Neural progenitor cell (in vitro differentiated cells): ENCODE measurements at regions not wholly inside any gene's neighbourhood (a gene's known extent, or its start where the extent isn't known, plus 50 kb on each side); places are given as distances from the start of the nearest gene placed in this dataset.

ENCODE experiments used
- DNase-seq: peaks from one replicate; pipeline ENCODE4 v3.0.0-alpha.2; 2016; ENCODE audit warnings: low spot score
- H2AFZ ChIP-seq: fragments of 200-600 bp; sonication (generic); replicated peaks from 2 replicates; pipeline ENCODE4 v1.6.1; 2016; ENCODE audit warnings: antibody characterized with exemption
- H3F3A ChIP-seq: fragments of 200-600 bp; sonication (generic); 2 replicates; pipeline ENCODE4 v1.6.1; 2016; ENCODE audit warnings: antibody characterized with exemption, low read depth
- H3K27ac ChIP-seq: fragments of 200-600 bp; sonication (generic); 2 replicates; pipeline ENCODE4 v1.5.1; 2016; ENCODE audit warnings: mild to moderate bottlenecking
- H3K27me3 ChIP-seq: fragments of 200-600 bp; sonication (generic); 2 replicates; pipeline ENCODE4 v1.6.1; 2016; ENCODE audit warnings: mild to moderate bottlenecking, moderate library complexity
- H3K36me3 ChIP-seq: fragments of 200-600 bp; sonication (generic); 2 replicates; pipeline ENCODE4 v1.5.1; 2016
- H3K4me1 ChIP-seq: fragments of 200-600 bp; sonication (generic); 2 replicates; pipeline ENCODE4 v1.6.1; 2016; ENCODE audit warnings: mixed run types
- H3K4me2 ChIP-seq: fragments of 200-600 bp; sonication (generic); 2 replicates; pipeline ENCODE4 v1.6.1; 2016
- H3K4me3 ChIP-seq: fragments of 200-600 bp; sonication (generic); 2 replicates; pipeline ENCODE4 v1.5.1; 2016
- H3K79me2 ChIP-seq: fragments of 200-600 bp; sonication (generic); 2 replicates; pipeline ENCODE4 v1.6.1; 2016; ENCODE audit warnings: low read depth
- H3K9ac ChIP-seq: fragments of 200-600 bp; sonication (generic); 2 replicates; pipeline ENCODE4 v1.6.1; 2016
- H3K9me3 ChIP-seq: fragments of 200-600 bp; sonication (generic); 2 replicates; pipeline ENCODE4 v1.5.1; 2016; ENCODE audit warnings: low read depth
- H4K20me1 ChIP-seq: fragments of 200-600 bp; sonication (generic); 2 replicates; pipeline ENCODE4 v1.6.1; 2016; ENCODE audit warnings: low read depth
- H3K27ac Mint-ChIP-seq: 3 replicates; pipeline ENCODE4 v1.8.0; 2021; ENCODE audit warnings: mixed read lengths
- H3K27me3 Mint-ChIP-seq: 2 replicates; pipeline ENCODE4 v1.8.0; 2022; ENCODE audit warnings: low read depth, mild to moderate bottlenecking, inconsistent platforms, moderate library complexity, mixed read lengths; ENCODE audit not compliant: insufficient read depth
- H3K36me3 Mint-ChIP-seq: 3 replicates; pipeline ENCODE4 v1.8.0; 2021; ENCODE audit warnings: mixed read lengths
- H3K4me1 Mint-ChIP-seq: 3 replicates; pipeline ENCODE4 v1.8.0; 2021; ENCODE audit warnings: mixed read lengths
- H3K4me3 Mint-ChIP-seq: 3 replicates; pipeline ENCODE4 v1.8.0; 2021; ENCODE audit warnings: mild to moderate bottlenecking, moderate library complexity, mixed read lengths
- H3K9me3 Mint-ChIP-seq: 3 replicates; pipeline ENCODE4 v1.8.0; 2020; ENCODE audit warnings: mixed read lengths
- EZH2 ChIP-seq: fragments of 200-600 bp; sonication (generic); IDR thresholded peaks from 2 replicates; pipeline ENCODE4 v1.6.1; 2017; ENCODE audit warnings: antibody characterized with exemption, mild to moderate bottlenecking, moderate library complexity
- EZH2phosphoT487 ChIP-seq: fragments of 200-600 bp; sonication (generic); IDR thresholded peaks from 2 replicates; pipeline ENCODE4 v1.6.1; 2017; ENCODE audit warnings: antibody characterized with exemption
- TF ChIP-seq, protein P1 (sequence below): fragments of 200-600 bp; sonication (generic); IDR thresholded peaks from 2 replicates; pipeline ENCODE4 v1.5.1; 2017; ENCODE audit warnings: antibody characterized with exemption, mild to moderate bottlenecking

GRCh38 chr2:147346142-147346541 is 498.7 kb upstream of the ACVR2A start:
- Mint-ChIP-seq H3K27ac (no peak overlapping the region), H3K4me1 (no peaks in the 10 kb centered on the region)
- H2AFZ ChIP-seq = no peak overlapping the region

GRCh38 chr2:147345246-147345645 is 499.6 kb upstream of the ACVR2A start:
- Histone ChIP-seq H4K20me1 (no peaks in the 10 kb centered on the region), H3K9me3 (no peaks in the 10 kb centered on the region), H3K36me3 (no peaks in the 10 kb centered on the region), H3K4me3 (no peak overlapping the region), H3K9ac (no peak overlapping the region), H3K79me2 (no peaks in the 10 kb centered on the region), H3K27me3 (no peaks in the 10 kb centered on the region), H3K4me2 (no peak overlapping the region), H3K27ac (no peak overlapping the region), H3K4me1 (no peaks in the 10 kb centered on the region), H2AFZ (no peak overlapping the region), H3F3A (no peaks in the 10 kb centered on the region)
- DNase-seq = no peak
- Mint-ChIP-seq H3K4me3 (no peak overlapping the region), H3K27me3 (no peaks in the 10 kb centered on the region), H3K9me3 (peaks cover 14% of the 10 kb centered on the region), H3K4me1 (no peaks in the 10 kb centered on the region), H3K36me3 (no peaks in the 10 kb centered on the region), H3K27ac (no peak overlapping the region)
- TF ChIP-seq EZH2 (no peak), EZH2phosphoT487 (no peak)
- TF ChIP-seq, protein P1, sequence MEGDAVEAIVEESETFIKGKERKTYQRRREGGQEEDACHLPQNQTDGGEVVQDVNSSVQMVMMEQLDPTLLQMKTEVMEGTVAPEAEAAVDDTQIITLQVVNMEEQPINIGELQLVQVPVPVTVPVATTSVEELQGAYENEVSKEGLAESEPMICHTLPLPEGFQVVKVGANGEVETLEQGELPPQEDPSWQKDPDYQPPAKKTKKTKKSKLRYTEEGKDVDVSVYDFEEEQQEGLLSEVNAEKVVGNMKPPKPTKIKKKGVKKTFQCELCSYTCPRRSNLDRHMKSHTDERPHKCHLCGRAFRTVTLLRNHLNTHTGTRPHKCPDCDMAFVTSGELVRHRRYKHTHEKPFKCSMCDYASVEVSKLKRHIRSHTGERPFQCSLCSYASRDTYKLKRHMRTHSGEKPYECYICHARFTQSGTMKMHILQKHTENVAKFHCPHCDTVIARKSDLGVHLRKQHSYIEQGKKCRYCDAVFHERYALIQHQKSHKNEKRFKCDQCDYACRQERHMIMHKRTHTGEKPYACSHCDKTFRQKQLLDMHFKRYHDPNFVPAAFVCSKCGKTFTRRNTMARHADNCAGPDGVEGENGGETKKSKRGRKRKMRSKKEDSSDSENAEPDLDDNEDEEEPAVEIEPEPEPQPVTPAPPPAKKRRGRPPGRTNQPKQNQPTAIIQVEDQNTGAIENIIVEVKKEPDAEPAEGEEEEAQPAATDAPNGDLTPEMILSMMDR = no peak

More at GRCh38 chr2:147346142-147346541, 498.7 kb upstream of the ACVR2A start:
- TF ChIP-seq, protein P1 = no peak
- TF ChIP-seq EZH2phosphoT487 (no peak), EZH2 (no peak)
- Histone ChIP-seq H3K27me3 (no peaks in the 10 kb centered on the region), H3K4me2 (no peak overlapping the region), H4K20me1 (no peaks in the 10 kb centered on the region), H3K27ac (no peak overlapping the region), H3K4me1 (no peaks in the 10 kb centered on the region), H3K9me3 (no peaks in the 10 kb centered on the region), H3K4me3 (no peak overlapping the region), H3K36me3 (no peaks in the 10 kb centered on the region), H3K79me2 (no peaks in the 10 kb centered on the region), H3K9ac (no peak overlapping the region), H3F3A (no peaks in the 10 kb centered on the region)
- no peak for DNase-seq
- peaks cover 14% of the 10 kb centered on the region for H3K9me3 Mint-ChIP-seq
- H3K4me3 Mint-ChIP-seq = no peak overlapping the region
- no peaks in the 10 kb centered on the region for H3K27me3 Mint-ChIP-seq
- no peaks in the 10 kb centered on the region for H3K36me3 Mint-ChIP-seq

DNA sequence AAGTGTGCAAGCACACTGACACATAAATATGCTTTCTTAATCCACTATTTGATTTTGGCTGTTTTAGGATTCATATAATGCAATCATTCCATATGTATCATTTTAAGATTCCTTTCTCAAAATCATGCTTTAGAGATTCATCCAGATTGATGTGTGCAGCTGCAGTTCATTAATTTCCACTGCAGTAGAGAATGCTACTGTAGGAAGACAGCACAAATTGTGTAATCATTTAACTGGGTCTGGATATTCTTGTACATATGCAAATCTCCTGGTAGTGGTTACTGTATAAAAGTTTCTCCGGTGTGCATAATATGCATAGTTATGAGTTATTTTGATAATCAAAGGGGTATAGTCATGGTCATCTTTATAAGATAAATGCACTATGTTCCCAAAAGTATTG is 502.5 kb upstream of the ACVR2A start:
- H3K9me3 Mint-ChIP-seq = peaks cover 14% of the 10 kb centered on the region
- no peaks in the 10 kb centered on the region for H3K9me3 ChIP-seq
- no peaks in the 10 kb centered on the region for H3K36me3 Mint-ChIP-seq
- no peaks in the 10 kb centered on the region for H3K27me3 Mint-ChIP-seq
- TF ChIP-seq EZH2 (no peak), EZH2phosphoT487 (no peak)
- TF ChIP-seq, protein P1 = no peak
- no peaks in the 10 kb centered on the region for H3K4me1 Mint-ChIP-seq
- no peak overlapping the region for H3K4me3 ChIP-seq
- no peaks in the 10 kb centered on the region for H3F3A ChIP-seq
- H3K4me2 ChIP-seq = no peak overlapping the region
- no peak overlapping the region for H3K27ac Mint-ChIP-seq
- no peaks in the 10 kb centered on the region for H3K36me3 ChIP-seq
- H3K9ac ChIP-seq = no peak overlapping the region
- no peak overlapping the region for H3K27ac ChIP-seq
- H3K4me1 ChIP-seq = no peaks in the 10 kb centered on the region
- no peaks in the 10 kb centered on the region for H4K20me1 ChIP-seq
- no peak for DNase-seq
- H3K79me2 ChIP-seq = no peaks in the 10 kb centered on the region
- H3K27me3 ChIP-seq = no peaks in the 10 kb centered on the region
- H2AFZ ChIP-seq = no peak overlapping the region
- no peak overlapping the region for H3K4me3 Mint-ChIP-seq
